Ammon's horn (tissue), 1 donor: ENCODE measurements at regions not wholly inside any gene's neighbourhood (a gene's known extent, or its start where the extent isn't known, plus 50 kb on each side); places are given as distances from the start of the nearest gene placed in this dataset.
"Not testable (repeated sequence)": the region's sequence is repeated elsewhere in the genome, so short reads cannot be mapped to it uniquely, and the experiment has no call there.

Experiments
- DNase-seq: peaks from one replicate; pipeline ENCODE4 v3.0.0-alpha.2; 2016; ENCODE audit warnings: low spot score

DNA sequence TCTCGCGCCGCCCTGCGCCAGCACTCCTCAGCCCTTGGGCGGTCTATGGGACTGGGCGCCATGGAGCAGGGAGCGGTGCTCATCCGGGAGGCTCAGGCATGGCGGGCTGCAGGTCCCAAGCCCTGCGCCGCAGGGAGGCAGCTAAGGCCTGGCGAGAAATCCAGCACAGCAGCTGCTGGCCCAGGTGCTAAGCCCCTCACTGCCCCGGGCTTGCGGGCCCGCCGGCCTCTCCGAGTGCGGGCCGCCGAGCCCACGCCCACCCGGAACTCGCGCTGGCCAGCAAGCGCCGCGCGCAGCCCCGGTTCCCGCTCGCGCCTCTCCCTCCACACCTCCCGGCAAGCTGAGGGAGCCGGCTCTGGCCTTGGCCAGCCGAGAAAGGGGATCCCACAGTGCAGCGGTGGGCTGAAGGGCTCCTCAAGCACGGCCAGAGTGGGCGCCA is 1517.2 kb downstream of the GRIK2 start:
- not testable (repeated sequence) for DNase-seq

DNA sequence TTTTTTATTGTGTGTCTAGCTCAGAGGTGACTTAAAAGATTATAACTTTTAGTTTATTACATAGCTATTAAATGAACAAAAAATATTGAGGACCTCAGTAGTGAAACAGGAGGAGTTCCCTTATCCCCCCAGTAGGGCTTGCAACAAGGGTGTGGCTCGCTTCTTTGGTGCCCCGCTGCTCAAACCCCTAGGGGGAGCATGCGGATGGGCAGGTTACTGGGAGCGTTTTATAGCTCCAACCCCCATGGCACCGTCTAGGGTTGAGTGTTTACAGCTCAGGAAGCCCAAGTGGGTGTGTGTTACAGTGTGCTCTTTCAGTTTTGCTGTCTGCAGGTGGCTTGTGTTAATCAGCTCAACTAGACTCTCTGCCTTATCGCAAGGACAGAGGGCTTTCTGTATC is 1513.7 kb downstream of the GRIK2 start:
- no peak for DNase-seq

DNA sequence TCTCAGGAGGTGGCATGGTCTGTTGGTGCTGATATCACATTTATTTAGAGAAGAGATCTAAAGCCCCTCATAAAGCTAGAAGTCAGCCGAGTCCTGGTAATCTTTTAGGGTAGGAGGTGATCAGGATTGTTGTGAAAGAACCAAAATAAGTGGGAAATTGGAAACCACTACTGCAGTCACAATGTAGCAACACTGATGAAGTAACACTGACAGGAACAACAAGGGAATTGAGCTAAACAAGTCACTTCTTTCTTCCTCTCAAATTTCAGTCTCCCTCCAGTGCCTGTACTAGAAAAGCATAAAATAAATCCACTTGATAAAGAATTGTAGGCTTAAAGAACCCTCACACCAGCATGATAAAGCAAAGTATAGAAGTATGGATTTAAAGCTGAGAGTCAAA is 1509.0 kb downstream of the GRIK2 start:
- no peak for DNase-seq

DNA sequence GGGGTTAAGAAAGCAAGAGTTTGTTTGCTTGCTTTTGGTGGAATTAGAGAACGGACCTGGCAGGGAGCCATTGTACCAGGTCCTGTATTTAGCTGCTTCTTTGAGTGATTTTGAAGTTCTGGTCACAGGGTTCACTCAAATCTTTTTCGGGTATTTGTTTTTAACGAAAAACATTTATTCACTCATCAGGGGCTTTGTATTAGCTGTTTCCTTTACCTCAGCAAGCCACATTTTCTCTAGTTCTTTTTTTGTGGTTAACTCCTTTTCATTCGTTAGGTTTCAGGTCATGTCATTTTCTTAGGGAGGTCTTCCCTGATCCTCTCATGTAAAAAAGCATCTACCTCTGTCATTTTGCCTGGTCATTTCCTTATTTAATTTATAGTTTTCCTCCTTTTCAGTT is 1502.2 kb downstream of the GRIK2 start:
- DNase-seq = no peak

DNA sequence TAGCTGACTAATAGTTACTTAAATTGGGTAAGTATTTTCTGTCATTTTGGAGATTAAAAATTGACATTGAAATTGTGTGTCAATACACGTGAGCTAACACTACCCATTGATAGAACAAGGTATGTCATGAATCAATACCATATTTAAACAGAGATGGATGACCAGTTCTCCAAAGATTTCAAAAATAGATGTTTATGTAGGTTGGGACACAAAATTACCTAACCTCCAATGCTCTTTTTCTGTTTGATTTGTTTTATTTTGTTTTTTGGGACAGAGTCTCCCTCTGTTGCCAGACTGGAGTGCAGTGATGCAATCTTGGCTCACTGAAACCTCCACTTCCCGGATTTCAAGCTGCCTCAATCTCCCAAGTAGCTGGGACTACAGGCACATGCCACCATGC is 1491.7 kb downstream of the GRIK2 start:
- DNase-seq = no peak

DNA sequence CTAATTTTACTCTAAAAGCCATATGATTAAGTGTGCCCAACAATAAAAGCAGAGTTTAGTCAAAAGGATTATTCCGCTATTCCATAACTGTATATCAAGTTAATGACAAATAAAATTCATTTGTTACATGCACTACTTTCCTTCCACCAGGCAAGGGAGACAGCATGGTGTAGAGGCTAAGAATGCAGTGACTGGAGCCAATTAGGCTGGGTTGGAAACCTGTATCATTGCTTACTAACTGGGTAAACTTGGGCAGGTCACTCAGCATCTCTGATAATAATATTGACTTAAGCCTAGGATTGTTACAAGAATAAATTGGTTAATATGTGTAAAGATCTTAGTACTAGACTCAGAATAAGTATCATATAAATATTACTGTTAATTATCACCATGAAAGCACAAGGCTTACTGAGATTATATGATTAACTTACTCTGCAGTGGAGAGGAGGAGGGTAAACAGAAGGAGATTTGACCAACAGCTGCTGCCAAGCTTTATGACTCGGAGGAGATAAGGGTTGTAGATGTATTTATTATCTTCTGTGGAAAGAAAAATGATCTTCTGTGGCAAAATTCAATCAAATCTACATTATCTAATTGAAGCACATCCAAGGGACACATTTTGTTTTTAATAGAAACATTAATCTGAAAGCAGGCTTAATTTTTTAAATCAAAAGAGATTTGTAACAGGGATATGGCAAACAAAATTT is 1459.9 kb downstream of the GRIK2 start:
- DNase-seq = no peak

DNA sequence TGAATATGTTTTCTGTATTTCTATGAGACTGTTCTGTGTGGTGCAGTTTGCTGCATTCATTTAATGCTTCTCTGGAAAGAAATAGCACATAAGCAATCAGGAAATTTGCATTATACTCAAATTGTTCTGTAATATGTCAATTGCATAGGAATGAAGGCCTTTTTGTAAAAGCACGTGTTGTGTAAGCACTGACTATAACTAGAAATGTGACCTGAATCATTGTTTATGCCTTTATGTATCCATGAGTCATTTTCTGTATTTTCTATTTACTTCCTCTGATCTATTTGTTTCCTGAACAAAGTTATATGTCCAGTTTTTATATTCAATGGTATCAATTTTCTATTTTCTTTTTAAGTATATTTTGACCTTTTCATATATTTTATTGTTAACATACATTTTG is 1455.3 kb downstream of the GRIK2 start:
- no peak for DNase-seq

DNA sequence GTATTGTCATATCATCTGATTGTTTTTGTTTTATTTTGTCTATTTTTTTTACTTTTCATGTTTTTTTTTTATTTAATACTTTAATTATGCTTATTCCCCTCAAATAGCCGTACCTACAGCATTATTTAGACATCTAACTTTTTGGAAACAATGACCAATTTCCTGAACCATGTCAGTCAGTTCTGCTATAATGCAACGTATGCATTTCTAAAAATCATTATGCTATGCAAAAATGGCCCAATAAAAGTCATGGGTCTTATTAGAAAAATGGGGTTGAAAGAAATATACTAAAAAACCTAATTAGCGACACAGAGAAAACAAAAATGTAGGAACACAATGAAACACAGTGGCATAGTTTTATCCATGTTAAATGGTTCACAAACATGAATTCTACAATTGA is 1454.7 kb downstream of the GRIK2 start:
- no peak for DNase-seq

DNA sequence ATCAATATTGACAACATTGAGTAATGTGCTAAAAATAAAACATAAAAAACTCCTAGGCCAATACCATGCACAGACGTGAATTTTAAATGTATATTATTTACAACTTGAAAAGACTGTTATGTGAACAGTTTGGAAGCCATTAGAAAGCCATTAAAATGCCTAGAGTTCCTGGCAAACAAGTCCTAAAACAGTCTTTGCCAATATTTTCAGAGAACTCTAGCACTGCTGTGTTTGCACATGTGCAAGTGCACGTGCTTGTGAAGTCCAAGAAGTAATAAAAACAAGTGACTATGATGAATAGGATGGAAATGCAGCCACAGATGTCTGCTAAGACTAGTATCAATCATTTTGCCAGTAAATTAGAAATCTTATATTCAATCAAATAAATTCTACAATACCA is 1447.6 kb downstream of the GRIK2 start:
- DNase-seq = no peak

DNA sequence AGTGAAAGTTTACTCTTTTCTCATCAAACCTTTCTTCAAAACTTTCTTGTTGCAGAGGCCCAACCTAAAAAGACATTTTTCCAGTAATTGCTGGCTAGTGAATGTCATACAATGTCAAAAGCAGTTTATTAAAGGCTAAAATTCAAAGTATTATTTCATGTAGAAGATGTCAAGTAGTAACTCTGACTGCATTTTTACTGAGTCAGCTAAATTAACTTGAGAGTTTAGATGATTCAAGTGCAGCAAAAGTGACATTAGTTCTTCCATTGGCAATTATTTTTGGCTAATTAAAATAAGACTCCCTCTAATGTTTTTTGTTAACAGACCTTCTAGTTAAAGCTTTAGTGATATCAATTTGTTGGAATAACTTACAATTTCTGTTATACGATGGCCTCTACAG is 1438.5 kb downstream of the GRIK2 start:
- DNase-seq = no peak

DNA sequence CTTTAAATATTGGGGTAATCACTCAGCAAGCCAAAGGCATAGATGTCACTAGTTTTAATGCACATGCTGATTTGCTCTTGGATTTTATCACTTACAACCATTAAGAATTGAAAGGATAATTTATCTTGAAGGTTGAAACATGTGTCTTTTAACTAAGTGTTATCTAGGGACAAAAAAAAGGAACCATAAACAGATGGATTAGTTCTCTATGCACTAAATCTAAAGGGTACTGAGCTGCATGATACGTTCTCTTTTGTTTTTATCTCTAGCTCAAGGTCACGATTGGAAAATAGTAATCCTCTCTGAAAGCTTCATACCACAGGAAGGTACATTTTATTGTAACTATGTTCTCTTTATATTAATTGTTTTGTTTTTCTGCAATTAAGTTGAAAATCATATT is 1426.6 kb downstream of the GRIK2 start:
- no peak for DNase-seq

DNA sequence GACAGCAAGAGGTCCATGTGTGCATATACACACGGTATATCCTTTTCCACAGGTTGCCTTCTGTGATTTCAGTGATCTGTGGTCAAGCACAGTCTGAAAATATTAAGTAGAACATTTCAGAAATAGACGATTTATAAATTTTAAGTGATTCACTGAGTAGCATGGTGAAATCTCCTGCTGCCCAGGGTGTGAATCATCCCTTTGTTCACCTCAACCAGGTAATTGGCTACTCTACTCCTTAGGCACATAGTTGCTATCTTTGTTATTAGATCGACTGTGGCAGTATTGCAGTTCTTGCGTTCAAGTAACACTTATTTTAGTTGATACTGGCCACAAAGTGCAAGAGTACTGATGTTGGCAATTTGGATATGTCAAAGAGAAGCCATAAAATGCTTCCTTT is 1421.7 kb downstream of the GRIK2 start:
- no peak for DNase-seq

DNA sequence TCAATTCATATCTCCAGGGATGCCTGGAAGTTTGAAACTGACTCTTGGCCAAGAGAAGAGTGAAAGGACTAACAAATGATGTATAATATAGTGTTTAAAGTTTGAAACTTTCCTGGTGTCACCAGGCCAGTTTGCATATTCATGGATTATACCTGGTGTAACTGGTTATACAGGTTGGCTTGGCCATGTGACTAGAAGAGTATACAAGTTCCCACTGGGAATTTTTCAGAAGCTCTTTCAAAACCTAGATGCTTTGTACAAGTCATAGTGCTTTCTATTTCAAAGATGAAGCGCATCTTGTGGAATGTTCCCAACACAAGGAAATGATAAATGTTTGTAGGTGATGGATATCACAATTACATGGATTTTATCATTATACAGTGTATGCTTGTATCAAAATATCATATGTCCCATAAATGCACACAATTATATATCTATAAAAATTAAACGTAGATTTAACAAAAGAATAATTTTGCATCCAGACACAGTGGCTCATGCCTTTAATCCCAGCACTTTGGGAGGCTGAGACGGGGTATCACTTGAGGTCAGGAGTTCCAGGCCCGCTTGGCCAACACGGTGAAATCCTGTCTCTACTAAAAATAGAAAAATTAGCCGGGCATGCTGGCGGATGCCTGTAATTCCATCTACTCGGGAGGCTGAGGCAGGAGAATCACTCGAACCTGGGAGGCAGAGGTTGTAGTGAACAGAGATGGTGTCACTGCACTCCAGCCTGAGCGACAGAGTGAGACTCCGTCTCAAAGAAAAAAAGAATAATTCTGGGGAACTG is 1420.2 kb downstream of the GRIK2 start:
- DNase-seq = no peak

DNA sequence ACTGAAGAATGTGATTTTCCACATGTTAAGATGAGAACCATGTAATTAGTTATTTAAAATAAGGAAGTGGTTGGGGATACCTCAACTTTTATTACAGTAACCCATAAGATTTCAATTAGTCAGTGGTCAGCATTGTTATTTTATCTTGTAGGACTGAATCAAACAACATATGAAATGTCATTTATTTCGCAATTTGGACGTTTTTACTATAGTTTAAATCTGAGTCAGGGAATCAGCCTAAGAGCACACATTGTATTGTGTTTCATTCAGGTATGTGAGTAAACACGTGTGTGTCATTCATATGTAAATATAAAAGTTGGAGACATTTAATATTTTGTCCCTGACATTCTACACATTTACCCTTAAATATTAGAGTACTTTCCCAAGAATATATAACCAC is 1418.7 kb downstream of the GRIK2 start:
- no peak for DNase-seq

DNA sequence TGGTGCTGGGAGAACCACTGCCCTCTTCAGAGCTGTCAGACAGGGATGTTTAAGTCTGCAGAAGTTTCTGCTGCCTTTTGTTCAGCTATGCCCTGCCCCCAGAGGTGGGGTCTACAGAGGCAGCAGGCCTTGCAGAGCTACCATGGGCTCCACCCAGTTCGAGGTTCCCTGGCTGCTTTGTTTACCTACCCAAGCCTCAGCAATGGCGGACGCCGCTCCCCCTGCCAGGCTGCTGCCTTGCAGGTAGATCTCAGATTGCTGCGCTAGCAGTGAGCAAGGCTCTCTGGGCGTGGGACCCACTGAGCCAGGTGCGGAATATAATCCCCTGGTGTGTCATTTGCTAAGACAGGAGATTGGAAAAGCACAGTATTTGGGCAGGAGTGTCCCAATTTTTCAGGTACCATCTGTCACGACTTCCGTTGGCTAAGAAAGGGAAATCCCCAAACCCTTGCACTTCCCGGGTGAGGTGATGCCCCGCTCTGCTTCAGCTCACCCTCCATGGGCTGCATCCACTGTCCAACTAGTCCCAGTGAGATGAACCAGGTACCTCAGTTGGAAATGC is 1415.5 kb downstream of the GRIK2 start:
- not testable (repeated sequence) for DNase-seq

DNA sequence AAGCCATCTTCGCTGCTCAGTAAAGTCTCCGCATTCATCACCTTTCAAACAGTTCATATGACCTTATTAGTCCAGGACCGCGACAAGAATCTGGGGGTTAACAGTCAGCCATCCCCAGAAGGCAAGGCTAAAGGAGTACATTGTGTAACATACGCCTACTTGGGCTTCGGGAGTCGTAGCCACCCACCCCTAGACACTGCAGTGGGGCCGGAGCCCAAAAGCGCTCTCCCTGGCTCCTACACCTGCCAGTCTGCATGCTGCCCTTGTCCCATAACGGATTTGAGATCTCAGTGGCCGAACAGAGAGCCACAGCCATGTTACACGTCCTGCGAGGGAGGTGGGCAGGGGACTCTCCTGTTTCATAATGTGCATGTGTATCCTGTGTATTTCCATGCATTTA is 1405.5 kb downstream of the GRIK2 start:
- DNase-seq = no peak

DNA sequence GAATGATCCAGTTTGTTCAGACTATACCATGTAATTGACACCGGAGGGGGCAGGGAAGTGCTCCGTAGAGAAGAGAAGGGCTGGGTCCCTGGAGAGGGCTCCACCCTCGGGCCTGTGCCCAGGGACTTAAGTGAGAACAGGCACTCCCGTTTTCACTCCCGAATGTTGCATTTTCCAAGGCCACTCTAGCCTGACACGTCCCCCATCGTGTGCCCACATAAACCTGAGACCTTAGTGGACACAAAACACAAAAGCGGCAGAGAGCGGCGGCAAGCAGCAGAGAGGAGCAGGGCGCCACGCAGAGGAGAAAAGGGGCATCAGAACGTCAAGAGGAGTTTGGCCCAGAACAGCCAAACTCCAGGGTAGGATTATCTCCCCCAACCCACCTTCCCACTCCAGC is 1405.1 kb downstream of the GRIK2 start:
- DNase-seq = no peak

DNA sequence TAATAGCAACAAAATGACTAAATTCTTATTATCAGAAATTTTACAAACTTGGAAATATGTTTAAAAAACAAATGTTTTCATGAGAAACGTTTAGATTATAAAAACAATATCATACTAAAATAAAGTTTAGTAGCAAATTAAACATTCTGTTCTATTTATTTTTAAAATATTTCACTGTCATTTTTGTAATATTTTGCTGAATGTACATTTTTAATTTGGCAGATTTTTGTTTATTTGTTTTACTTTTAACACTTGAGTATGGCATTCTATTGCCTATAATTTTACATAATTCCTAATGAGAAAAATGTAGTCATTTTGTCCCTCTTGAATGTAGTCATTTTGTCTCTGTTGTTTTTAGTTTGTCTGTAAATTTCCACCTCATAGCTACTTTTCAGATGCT is 1400.2 kb downstream of the GRIK2 start:
- DNase-seq = no peak

DNA sequence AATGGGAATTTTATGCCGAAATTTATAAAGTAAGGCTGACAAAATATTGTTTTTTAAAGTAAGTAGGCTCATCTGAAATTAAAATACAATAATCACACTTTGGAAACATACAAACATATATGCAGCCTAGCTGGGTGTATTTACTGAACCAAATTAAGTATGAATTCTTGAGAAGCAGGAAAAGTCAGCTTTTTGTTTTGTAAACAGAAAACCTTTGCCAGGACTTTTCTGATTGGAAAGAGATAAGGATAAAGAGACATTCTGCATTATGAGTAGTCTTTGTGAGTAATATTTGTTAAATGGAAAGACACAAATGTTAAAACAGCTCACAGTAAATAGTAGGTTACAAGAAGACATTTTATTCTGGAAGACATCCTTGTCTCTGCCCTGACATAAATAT is 1380.8 kb downstream of the GRIK2 start:
- DNase-seq = no peak

DNA sequence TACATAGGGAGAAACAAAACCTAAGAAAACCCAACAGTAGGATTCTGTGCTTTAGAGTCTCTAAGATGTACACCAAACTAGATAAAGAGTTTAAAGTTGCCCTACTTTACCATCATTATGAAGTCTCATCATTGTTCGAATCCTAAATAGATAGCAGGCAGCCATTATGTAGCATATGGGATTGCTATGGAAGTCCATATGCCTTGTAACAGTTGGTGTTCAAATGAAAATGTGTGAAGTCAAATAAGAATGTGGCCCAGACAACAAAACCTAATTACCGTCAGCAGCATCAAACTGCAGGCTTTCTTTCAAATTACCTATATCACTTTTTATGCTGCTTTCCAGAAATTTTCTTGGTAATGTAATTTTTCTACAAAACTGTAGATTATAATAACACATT is 1380.1 kb downstream of the GRIK2 start:
- DNase-seq = no peak

DNA sequence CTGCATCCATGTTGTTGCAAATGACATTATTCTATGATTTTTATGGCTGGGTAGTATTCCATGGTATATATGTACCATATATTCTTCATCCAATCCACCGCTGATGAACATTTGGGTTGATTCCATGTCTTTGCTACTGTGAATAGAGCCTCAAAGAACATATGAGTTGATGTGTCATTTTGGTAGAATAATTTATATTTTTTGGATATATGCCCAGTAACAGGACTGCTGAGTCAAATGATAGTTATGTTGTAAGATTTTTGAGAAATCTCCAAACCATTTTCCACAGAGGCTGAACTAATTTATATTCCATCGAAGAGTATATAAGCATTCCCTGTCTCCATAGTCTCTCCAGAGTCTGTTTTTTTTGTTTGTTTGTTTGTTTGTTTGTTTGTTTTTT is 1373.5 kb downstream of the GRIK2 start:
- DNase-seq = no peak

DNA sequence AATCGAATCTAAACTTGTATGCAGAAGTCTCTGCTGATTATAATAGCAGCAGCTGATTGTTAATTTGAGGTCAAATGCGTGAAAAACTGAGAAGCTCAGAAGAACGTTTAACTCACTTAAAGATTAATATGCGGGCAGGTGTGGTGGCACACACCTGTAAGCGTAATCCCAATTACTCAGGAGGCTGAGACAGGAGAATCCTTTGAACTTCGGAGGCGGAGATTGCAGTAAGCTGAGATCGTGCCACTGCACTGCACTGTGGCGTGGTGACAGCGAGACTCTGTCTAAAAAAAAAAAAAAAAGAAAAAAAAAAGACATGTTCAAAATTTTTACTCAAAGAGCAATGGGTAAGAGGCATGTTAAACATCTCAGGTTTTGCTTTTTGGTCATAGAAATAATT is 1370.8 kb downstream of the GRIK2 start:
- DNase-seq = no peak

DNA sequence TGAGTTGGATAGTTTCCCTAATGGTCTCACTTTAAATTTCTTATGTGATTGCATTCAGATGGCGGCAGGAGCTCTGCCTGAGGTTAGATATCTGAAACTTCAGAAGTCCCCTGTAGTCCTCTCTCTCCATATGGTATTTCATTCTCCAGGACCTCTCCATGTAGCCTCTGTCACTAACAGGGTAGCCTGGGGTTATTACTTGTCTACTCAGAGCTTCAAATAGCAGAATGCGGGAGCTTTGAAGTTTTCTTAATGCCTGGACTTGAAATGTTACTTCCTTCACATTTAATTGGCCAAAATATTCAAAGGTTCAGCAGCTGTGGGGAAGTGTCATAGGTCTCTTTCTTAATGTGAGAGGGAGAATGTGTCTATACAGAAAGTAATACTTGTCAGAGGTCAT is 1370.4 kb downstream of the GRIK2 start:
- no peak for DNase-seq

DNA sequence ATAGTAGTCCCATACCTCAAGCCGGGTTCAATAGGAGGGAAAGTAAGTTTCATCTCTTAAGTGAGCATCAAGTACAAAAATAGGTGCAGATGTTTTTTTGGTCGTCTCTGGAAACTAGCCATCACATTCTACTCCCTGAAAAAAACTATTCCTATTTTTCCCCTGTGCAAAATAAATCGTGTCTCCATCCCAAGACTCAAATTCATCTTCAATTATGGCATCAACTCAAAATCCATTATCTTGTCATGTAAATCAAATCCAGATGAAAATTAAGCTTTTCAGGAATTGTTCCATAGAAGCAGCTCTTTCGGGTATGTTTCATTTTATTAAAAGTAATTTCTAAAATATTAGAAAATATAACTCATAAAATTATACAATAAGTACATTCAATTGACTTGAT is 1368.4 kb downstream of the GRIK2 start:
- no peak for DNase-seq
